ENCODE measurements at regions not wholly inside any gene's neighbourhood (a gene's known extent, or its start where the extent isn't known, plus 50 kb on each side); places are given as distances from the start of the nearest gene placed in this dataset.
"Not testable (repeated sequence)": the region's sequence is repeated elsewhere in the genome, so short reads cannot be mapped to it uniquely, and the experiment has no call there.

GRCh38 chr2:155879900-155880299, 452.6 kb downstream of the NR4A2 start:
- DNase-seq: not testable (repeated sequence)

- DNase-seq: no peak
Measured at GRCh38 chr2:155872396-155872795, 460.1 kb downstream of the NR4A2 start.

- no peak for DNase-seq
Measured at GRCh38 chr2:155871940-155872339, 460.6 kb downstream of the NR4A2 start.

GRCh38 chr2:155867564-155867963, 465.0 kb downstream of the NR4A2 start:
- DNase-seq: no peak

- DNase-seq: no peak
Measured at GRCh38 chr2:155866477-155866876, 466.0 kb downstream of the NR4A2 start.

GRCh38 chr2:155852156-155852555, 480.4 kb downstream of the NR4A2 start:
- no peak for DNase-seq

GRCh38 chr2:155846259-155846658, 486.3 kb downstream of the NR4A2 start:
- DNase-seq: no peak

GRCh38 chr2:155844461-155844860, 488.1 kb downstream of the NR4A2 start:
- no peak for DNase-seq

- DNase-seq: no peak
Measured at GRCh38 chr2:155842103-155842502, 490.4 kb downstream of the NR4A2 start.

- no peak for DNase-seq
Measured at GRCh38 chr2:155841442-155841841, 491.1 kb downstream of the NR4A2 start.

- DNase-seq: no peak
Measured at GRCh38 chr2:155840661-155841060, 491.9 kb downstream of the NR4A2 start.

- DNase-seq: no peak
Measured at GRCh38 chr2:155839991-155840390, 492.5 kb downstream of the NR4A2 start.

- no peak for DNase-seq
Measured at GRCh38 chr2:155839436-155839835, 493.1 kb downstream of the NR4A2 start.

GRCh38 chr2:155836439-155836838, 496.1 kb downstream of the NR4A2 start:
- no peak for DNase-seq

- no peak for DNase-seq
Measured at GRCh38 chr2:155830817-155831579, 501.5 kb downstream of the NR4A2 start.

- no peak for DNase-seq
Measured at GRCh38 chr2:155830351-155830750, 502.2 kb downstream of the NR4A2 start.

GRCh38 chr2:155825876-155826275, 506.6 kb downstream of the NR4A2 start:
- DNase-seq: no peak

- DNase-seq: no peak
Measured at GRCh38 chr2:155815851-155816250, 516.7 kb downstream of the NR4A2 start.

- no peak for DNase-seq
Measured at GRCh38 chr2:155815275-155815674, 517.2 kb downstream of the NR4A2 start.

- no peak for DNase-seq
Measured at GRCh38 chr2:155810411-155810810, 522.1 kb downstream of the NR4A2 start.

- no peak for DNase-seq
Measured at GRCh38 chr2:155802888-155803287, 529.6 kb downstream of the NR4A2 start.

GRCh38 chr2:155792666-155793065, 539.9 kb downstream of the NR4A2 start:
- no peak for DNase-seq

- no peak for DNase-seq
Measured at GRCh38 chr2:155770516-155770915, 562.0 kb downstream of the NR4A2 start.

- DNase-seq: no peak
Measured at GRCh38 chr2:155766342-155767115, 566.0 kb downstream of the NR4A2 start.

All from NCI-H1105 (cell line).